Osteoblast (primary cell): ENCODE measurements at regions not wholly inside any gene's neighbourhood (a gene's known extent, or its start where the extent isn't known, plus 50 kb on each side); places are given as distances from the start of the nearest gene placed in this dataset.

Experiments
- DNase-seq: peaks from one replicate; pipeline ENCODE4 v3.0.0; 2011; ENCODE audit warnings: low spot score, mixed read lengths; ENCODE audit not compliant: insufficient read length; ENCODE audit errors: missing footprints
- H2AFZ ChIP-seq: 2 replicates; pipeline ENCODE4 v1.6.0; 2011; ENCODE audit warnings: mild to moderate bottlenecking, low read length
- H3K27ac ChIP-seq: 2 replicates; pipeline ENCODE4 v1.5.1; 2011; ENCODE audit warnings: mild to moderate bottlenecking, low read depth, low read length, moderate library complexity
- H3K27me3 ChIP-seq: 2 replicates; pipeline ENCODE4 v1.6.0; 2012; ENCODE audit warnings: mild to moderate bottlenecking, control low read depth, inconsistent platforms, low read length, moderate library complexity; ENCODE audit not compliant: insufficient read depth
- H3K36me3 ChIP-seq: 2 replicates; pipeline ENCODE4 v1.5.1; 2011; ENCODE audit warnings: mild to moderate bottlenecking, low read length, control low read depth, moderate library complexity; ENCODE audit not compliant: insufficient read depth
- H3K4me1 ChIP-seq: 2 replicates; pipeline ENCODE4 v1.5.1; 2011; ENCODE audit warnings: mild to moderate bottlenecking, low read length, control low read depth, moderate library complexity; ENCODE audit not compliant: insufficient read depth
- H3K4me2 ChIP-seq: 2 replicates; pipeline ENCODE4 v1.6.0; 2011; ENCODE audit warnings: mild to moderate bottlenecking, low read length; ENCODE audit not compliant: insufficient read depth
- H3K4me3 ChIP-seq: fragments of 200-600 bp; sonication (generic); 3 replicates; pipeline ENCODE4 v1.5.1; 2012; ENCODE audit warnings: mild to moderate bottlenecking, low read length, inconsistent platforms; ENCODE audit not compliant: insufficient read depth
- H3K79me2 ChIP-seq: 2 replicates; pipeline ENCODE4 v1.6.0; 2012; ENCODE audit warnings: mild to moderate bottlenecking, low read length, control low read depth, inconsistent platforms; ENCODE audit not compliant: insufficient read depth
- H3K9me3 ChIP-seq: 2 replicates; pipeline ENCODE4 v1.5.1; 2011; ENCODE audit warnings: low read depth, low read length, control low read depth
- H4K20me1 ChIP-seq: 2 replicates; pipeline ENCODE4 v1.6.0; 2012; ENCODE audit warnings: mild to moderate bottlenecking, low read length, control low read depth; ENCODE audit not compliant: insufficient read depth
- TF ChIP-seq, protein P1 (sequence below): IDR thresholded peaks from 2 replicates; pipeline ENCODE4 v1.5.1; 2011; ENCODE audit warnings: mild to moderate bottlenecking, low read depth, low read length, moderate library complexity; ENCODE audit errors: extremely low read depth

DNA sequence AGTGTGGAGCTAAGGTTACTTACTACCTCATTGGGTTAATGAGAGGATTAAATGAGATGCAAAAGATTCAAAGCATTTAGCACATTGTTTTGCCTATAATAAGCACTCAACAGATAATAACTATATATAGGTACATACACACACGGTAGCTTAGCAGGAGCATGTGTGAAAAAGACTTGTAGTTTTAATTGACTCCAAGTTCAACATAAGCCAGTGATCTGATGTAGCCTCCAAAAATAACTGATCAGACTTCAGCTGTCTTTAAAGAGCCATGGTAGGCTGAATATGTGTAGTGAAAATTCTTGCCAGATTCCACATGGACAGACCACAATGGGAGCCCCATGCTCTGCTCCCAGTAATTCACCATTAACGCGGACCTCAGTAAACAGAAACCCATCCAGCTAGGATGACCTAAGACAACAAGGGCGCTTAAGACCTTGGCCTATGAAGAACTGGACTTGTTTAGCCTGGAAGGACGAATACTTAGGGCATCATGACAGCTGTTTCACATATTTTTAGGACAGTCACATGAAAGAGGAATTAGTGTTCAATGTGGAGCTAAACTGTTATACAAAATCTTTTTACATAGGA, 115.1 kb upstream of the ZNF366 start:
- H3K27ac ChIP-seq: no peak overlapping the region
- no peak for DNase-seq

DNA sequence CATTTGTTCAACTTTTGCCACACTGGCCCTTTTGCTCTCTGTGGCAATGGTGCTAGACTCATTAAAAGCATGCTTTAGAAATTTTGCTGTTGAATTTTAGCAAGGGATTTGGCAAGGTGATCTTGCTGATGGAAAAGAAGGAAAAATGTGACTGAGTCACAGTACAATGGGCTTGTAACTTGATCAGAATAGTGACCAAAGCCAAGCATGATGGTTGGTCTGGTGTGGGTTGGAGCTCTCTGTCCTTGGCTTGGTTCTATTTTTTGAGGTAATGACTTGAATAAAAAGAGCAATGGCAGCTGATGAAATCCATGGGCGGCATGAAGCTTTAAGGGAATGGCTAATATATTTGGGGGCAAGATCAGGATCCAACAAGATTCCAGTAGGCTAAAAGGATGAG, 114.4 kb upstream of the ZNF366 start:
- Histone ChIP-seq H3K79me2 (no peaks in the 10 kb centered on the region), H4K20me1 (no peaks in the 10 kb centered on the region), H3K27me3 (no peaks in the 10 kb centered on the region), H3K27ac (no peak overlapping the region), H3K4me3 (no peak overlapping the region), H3K4me1 (peaks cover 22% of the 10 kb centered on the region), H3K9me3 (no peaks in the 10 kb centered on the region), H3K4me2 (no peak overlapping the region), H3K36me3 (no peaks in the 10 kb centered on the region), H2AFZ (no peak overlapping the region)
- TF ChIP-seq, protein P1, sequence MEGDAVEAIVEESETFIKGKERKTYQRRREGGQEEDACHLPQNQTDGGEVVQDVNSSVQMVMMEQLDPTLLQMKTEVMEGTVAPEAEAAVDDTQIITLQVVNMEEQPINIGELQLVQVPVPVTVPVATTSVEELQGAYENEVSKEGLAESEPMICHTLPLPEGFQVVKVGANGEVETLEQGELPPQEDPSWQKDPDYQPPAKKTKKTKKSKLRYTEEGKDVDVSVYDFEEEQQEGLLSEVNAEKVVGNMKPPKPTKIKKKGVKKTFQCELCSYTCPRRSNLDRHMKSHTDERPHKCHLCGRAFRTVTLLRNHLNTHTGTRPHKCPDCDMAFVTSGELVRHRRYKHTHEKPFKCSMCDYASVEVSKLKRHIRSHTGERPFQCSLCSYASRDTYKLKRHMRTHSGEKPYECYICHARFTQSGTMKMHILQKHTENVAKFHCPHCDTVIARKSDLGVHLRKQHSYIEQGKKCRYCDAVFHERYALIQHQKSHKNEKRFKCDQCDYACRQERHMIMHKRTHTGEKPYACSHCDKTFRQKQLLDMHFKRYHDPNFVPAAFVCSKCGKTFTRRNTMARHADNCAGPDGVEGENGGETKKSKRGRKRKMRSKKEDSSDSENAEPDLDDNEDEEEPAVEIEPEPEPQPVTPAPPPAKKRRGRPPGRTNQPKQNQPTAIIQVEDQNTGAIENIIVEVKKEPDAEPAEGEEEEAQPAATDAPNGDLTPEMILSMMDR: no peak
- no peak for DNase-seq

More for the DNA sequence above, 115.1 kb upstream of the ZNF366 start:
- Histone ChIP-seq H3K9me3 (no peaks in the 10 kb centered on the region), H3K36me3 (no peaks in the 10 kb centered on the region), H3K4me3 (no peak overlapping the region), H3K4me2 (no peak overlapping the region), H3K79me2 (no peaks in the 10 kb centered on the region), H2AFZ (peak overlapping the region; percentile 9), H4K20me1 (no peaks in the 10 kb centered on the region), H3K4me1 (peaks cover 22% of the 10 kb centered on the region), H3K27me3 (no peaks in the 10 kb centered on the region)
- TF ChIP-seq, protein P1: no peak

DNA sequence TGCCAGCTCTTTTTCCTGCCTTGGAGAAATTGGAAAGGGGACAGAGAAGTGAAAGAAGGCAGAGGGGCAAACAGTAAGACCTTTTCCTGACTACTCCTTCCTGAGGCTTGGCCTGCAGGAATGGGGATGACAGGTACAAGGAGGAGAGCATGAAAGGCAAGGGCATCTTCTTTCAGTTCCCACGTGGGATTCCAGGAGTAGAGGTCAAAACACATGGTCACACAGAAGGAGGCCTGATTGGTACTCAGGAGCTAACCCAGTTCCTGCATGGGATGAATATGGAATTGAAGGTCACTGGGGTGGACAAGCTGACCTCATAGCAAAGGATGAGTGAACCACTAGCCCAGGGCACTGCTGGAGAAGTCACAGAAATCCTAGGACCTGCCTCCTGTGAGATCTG, 112.5 kb upstream of the ZNF366 start:
- peaks cover 13% of the 10 kb centered on the region for H3K4me1 ChIP-seq
- no peak overlapping the region for H3K27ac ChIP-seq
- H3K79me2 ChIP-seq: no peaks in the 10 kb centered on the region
- H3K36me3 ChIP-seq: no peaks in the 10 kb centered on the region
- no peaks in the 10 kb centered on the region for H3K9me3 ChIP-seq
- no peak overlapping the region for H3K4me3 ChIP-seq
- no peak overlapping the region for H3K4me2 ChIP-seq
- H4K20me1 ChIP-seq: no peaks in the 10 kb centered on the region
- TF ChIP-seq, protein P1: no peak
- no peak overlapping the region for H2AFZ ChIP-seq
- no peak for DNase-seq
- no peaks in the 10 kb centered on the region for H3K27me3 ChIP-seq

DNA sequence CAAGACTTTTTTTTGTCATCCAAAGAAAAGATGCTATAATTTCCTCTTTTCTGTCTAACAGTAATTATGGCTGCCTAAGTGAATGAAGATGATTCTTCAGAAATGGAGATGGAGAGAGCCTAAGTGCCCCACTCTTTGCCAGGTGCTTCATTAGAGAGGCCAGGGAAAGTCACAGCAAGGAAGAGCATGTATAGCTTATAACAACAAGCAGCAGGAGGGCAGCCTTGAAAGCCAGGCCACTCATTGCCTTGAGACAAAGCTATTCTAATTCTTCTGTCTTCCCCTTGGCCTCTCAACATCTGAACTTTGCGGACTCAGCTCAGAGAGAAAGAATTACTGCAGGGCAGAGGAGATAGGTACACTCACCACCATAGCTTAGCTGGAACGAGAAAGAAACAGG, 112.0 kb upstream of the ZNF366 start:
- Histone ChIP-seq H3K27ac (no peak overlapping the region), H3K4me2 (no peak overlapping the region)

More for the DNA sequence above, 112.0 kb upstream of the ZNF366 start:
- H3K36me3 ChIP-seq: no peaks in the 10 kb centered on the region
- DNase-seq: no peak
- no peaks in the 10 kb centered on the region for H3K9me3 ChIP-seq
- no peaks in the 10 kb centered on the region for H3K79me2 ChIP-seq
- no peaks in the 10 kb centered on the region for H3K27me3 ChIP-seq
- TF ChIP-seq, protein P1: no peak
- H2AFZ ChIP-seq: no peak overlapping the region
- no peak overlapping the region for H3K4me3 ChIP-seq
- H3K4me1 ChIP-seq: peaks cover 9% of the 10 kb centered on the region
- H4K20me1 ChIP-seq: no peaks in the 10 kb centered on the region
